IMR-90 (cell line): ENCODE measurements at regions not wholly inside any gene's neighbourhood (a gene's known extent, or its start where the extent isn't known, plus 50 kb on each side); places are given as distances from the start of the nearest gene placed in this dataset.
"Not testable (repeated sequence)": the region's sequence is repeated elsewhere in the genome, so short reads cannot be mapped to it uniquely, and the experiment has no call there.

Source experiments
- ATAC-seq: fragments of 200-7000 bp; cut with Tn5 transposase; 2 replicates; pipeline ENCODE4 v1.9.1; 2020; ENCODE audit warnings: low read depth, mild to moderate bottlenecking, moderate library complexity
- BruUV-seq: library from RNA; stranded (reverse); fragments of 400-500 nt; replicated peaks from 2 replicates; lab custom pipeline; 2021; lab: Mats Ljungman, UMichigan
- CTCF ChIA-PET: fragments of 300-600 bp; formaldehyde crosslinking; extraction: SDS; loops from one replicate; lab custom pipeline; 2021; ENCODE audit warnings: antibody characterized with exemption; lab: Yijun Ruan, JAX
- POLR2A ChIA-PET: fragments of 300-600 bp; sonication (Branson Sonifier 250); formaldehyde crosslinking; loops from one replicate; lab custom pipeline; 2022; ENCODE audit warnings: antibody characterized with exemption; ENCODE audit not compliant: unreplicated experiment; lab: Charles Lee
- DNase-seq: peaks from one replicate; pipeline ENCODE4 v3.0.0; 2013
- H2AFZ ChIP-seq: replicated peaks from 2 replicates; pipeline ENCODE3; 2013; ENCODE audit warnings: low read length, mild to moderate bottlenecking; ENCODE audit not compliant: poor library complexity
- H2AK5ac ChIP-seq: 2 replicates; pipeline ENCODE4 v1.6.1; 2013; ENCODE audit warnings: low read depth, low read length, inconsistent platforms
- H2AK9ac ChIP-seq: replicated peaks from 2 replicates; pipeline ENCODE3; 2013; ENCODE audit warnings: mild to moderate bottlenecking, low read depth, low read length, moderate library complexity; ENCODE audit not compliant: poor library complexity
- H2BK120ac ChIP-seq: 2 replicates; pipeline ENCODE4 v1.6.1; 2013; ENCODE audit warnings: low read depth, low read length, inconsistent platforms
- H2BK15ac ChIP-seq: 3 replicates; pipeline ENCODE4 v1.6.1; 2013; ENCODE audit warnings: low read depth, low read length, inconsistent platforms
- H2BK20ac ChIP-seq: 2 replicates; pipeline ENCODE4 v1.6.1; 2013; ENCODE audit warnings: low read depth, mild to moderate bottlenecking, inconsistent platforms, low read length, moderate library complexity
- H2BK5ac ChIP-seq: 2 replicates; pipeline ENCODE4 v1.6.1; 2013; ENCODE audit warnings: mild to moderate bottlenecking, low read depth, low read length, inconsistent platforms; ENCODE audit not compliant: poor library complexity, severe bottlenecking
- H3K14ac ChIP-seq: replicated peaks from 2 replicates; pipeline ENCODE4 v1.6.1; 2013; ENCODE audit warnings: low read depth, low read length, inconsistent platforms
- H3K18ac ChIP-seq: 2 replicates; pipeline ENCODE4 v1.6.1; 2013; ENCODE audit warnings: low read depth, low read length, control low read depth
- H3K23ac ChIP-seq: 2 replicates; pipeline ENCODE4 v1.6.1; 2013; ENCODE audit warnings: low read depth, low read length, inconsistent platforms
- H3K27ac ChIP-seq: 2 replicates; pipeline ENCODE4 v1.5.1; 2013; ENCODE audit warnings: mild to moderate bottlenecking, control low read depth, low read length; ENCODE audit not compliant: insufficient read depth
- H3K27me3 ChIP-seq: 2 replicates; pipeline ENCODE4 v1.6.1; 2013; ENCODE audit warnings: low read length; ENCODE audit not compliant: control insufficient read depth, insufficient read depth
- H3K36me3 ChIP-seq: 2 replicates; pipeline ENCODE4 v1.6.1; 2013; ENCODE audit warnings: low read length, mixed read lengths; ENCODE audit not compliant: control insufficient read depth, insufficient read depth
- H3K4ac ChIP-seq: 2 replicates; pipeline ENCODE4 v1.6.1; 2013; ENCODE audit warnings: low read depth, low read length, inconsistent platforms
- H3K4me1 ChIP-seq: 2 replicates; pipeline ENCODE4 v1.6.1; 2013; ENCODE audit warnings: low read length, mixed read lengths; ENCODE audit not compliant: control insufficient read depth, insufficient read depth
- H3K4me2 ChIP-seq: 2 replicates; pipeline ENCODE4 v1.6.1; 2013; ENCODE audit warnings: low read depth, mild to moderate bottlenecking, control low read depth, low read length, moderate library complexity
- H3K4me3 ChIP-seq: 2 replicates; pipeline ENCODE4 v1.5.1; 2013; ENCODE audit warnings: low read depth, mild to moderate bottlenecking, control low read depth, low read length, moderate library complexity; ENCODE audit not compliant: insufficient read depth
- H3K56ac ChIP-seq: 2 replicates; pipeline ENCODE4 v1.6.1; 2013; ENCODE audit warnings: low read length, inconsistent platforms; ENCODE audit not compliant: insufficient read depth; ENCODE audit errors: extremely low read depth
- H3K79me1 ChIP-seq, 2 experiments: 2 replicates each; pipeline ENCODE4 v1.6.1; 2013; ENCODE audit warnings: low read length in 2 of 2, inconsistent platforms in 1 of 2, low read depth in 1 of 2
- H3K9ac ChIP-seq: 2 replicates; pipeline ENCODE4 v1.6.1; 2013; ENCODE audit warnings: low read depth, low read length, control low read depth
- H3K9me1 ChIP-seq: 2 replicates; pipeline ENCODE4 v1.6.1; 2013; ENCODE audit warnings: low read length, inconsistent platforms; ENCODE audit not compliant: insufficient read depth
- H3K9me3 ChIP-seq: 2 replicates; pipeline ENCODE4 v1.6.1; 2013; ENCODE audit warnings: low read length; ENCODE audit not compliant: control insufficient read depth, insufficient read depth
- H4K20me1 ChIP-seq: 2 replicates; pipeline ENCODE4 v1.6.1; 2013; ENCODE audit warnings: low read length, inconsistent platforms; ENCODE audit not compliant: insufficient read depth
- H4K5ac ChIP-seq: 2 replicates; pipeline ENCODE4 v1.6.1; 2013; ENCODE audit warnings: mild to moderate bottlenecking, low read depth, low read length, control low read depth
- H4K8ac ChIP-seq, 2 experiments: 2 replicates each; pipeline ENCODE4 v1.6.1; 2013; ENCODE audit warnings: low read depth in 2 of 2, low read length in 2 of 2, control low read depth in 1 of 2, inconsistent platforms in 1 of 2
- H4K91ac ChIP-seq: 2 replicates; pipeline ENCODE4 v1.6.1; 2013; ENCODE audit warnings: low read depth, low read length, inconsistent platforms; ENCODE audit not compliant: insufficient read depth
- WGBS, 2 experiments: methylation state at CpG; one replicate each; pipeline versions ENCODE4 v1.1.5 to v1.1.7; 2013; ENCODE audit warnings: missing lambda C conversion rate in 2 of 2; ENCODE audit not compliant: insufficient read length in 1 of 2; ENCODE audit errors: extremely low coverage in 2 of 2; 5-methylcytosine and 5-hydroxymethylcytosine counted together
- dilution Hi-C: fragments of 300-500 bp; cut with HindIII; formaldehyde crosslinking; loops from one replicate; pipeline ENCODE4 v1.14.3; 2018; ENCODE audit warnings: low sequenced_read_pairs; ENCODE audit not compliant: unreplicated experiment
- in situ Hi-C: fragments of 300-500 bp; cut with MboI; formaldehyde crosslinking; loops from 3 replicates; pipeline ENCODE4 v1.14.3; 2019; ENCODE audit warnings: low sequenced_read_pairs, inconsistent platforms, mixed read lengths
- intact Hi-C: fragments of 100-400 bp; cut with micrococcal nuclease; formaldehyde crosslinking; loops from 2 replicates; pipeline ENCODE4 v1.10.0; 2022

- H3K4ac ChIP-seq, H3K79me1 ChIP-seq, H3K23ac ChIP-seq, H3K56ac ChIP-seq, H3K18ac ChIP-seq, ATAC-seq, H3K27me3 ChIP-seq, H2BK15ac ChIP-seq, H3K9ac ChIP-seq, H2BK5ac ChIP-seq, H4K20me1 ChIP-seq, H2AFZ ChIP-seq, dilution Hi-C loops, H2BK20ac ChIP-seq, BruUV-seq, H3K9me1 ChIP-seq, H3K27ac ChIP-seq, H4K8ac ChIP-seq, CTCF ChIA-PET, H4K91ac ChIP-seq, DNase-seq, H3K36me3 ChIP-seq, H3K9me3 ChIP-seq, H2BK120ac ChIP-seq, H4K5ac ChIP-seq, H3K4me1 ChIP-seq, H3K14ac ChIP-seq, H3K4me3 ChIP-seq, intact Hi-C loops, H3K4me2 ChIP-seq, H2AK9ac ChIP-seq, H2AK5ac ChIP-seq: not testable (repeated sequence)
- no CpG with 5 or more reads among the region's 5 CpGs for WGBS, 2 experiments
- in situ Hi-C loops, result loop anchor here (10.0 kb wide), 1 partner anchor 59 kb away; no protein-coding TSS in a partner anchor
- POLR2A ChIA-PET, result interaction anchor here (0.7 kb wide), 1 partner anchor 118 kb away, joined by 3 read pairs; no protein-coding TSS in a partner anchor
These were observed 762.4 kb upstream of the POU3F4 start for GRCh38 chrX:82745725-82746124.
